ENCODE measurements at regions not wholly inside any gene's neighbourhood (a gene's known extent, or its start where the extent isn't known, plus 50 kb on each side); places are given as distances from the start of the nearest gene placed in this dataset.

GRCh38 chr6:113486199-113486598, 370.9 kb upstream of the MARCKS start:
- TF ChIP-seq CTCF (IDR thresholded peaks at IDR 0.05) = no peak
- no peak for TF ChIP-seq POLR2A (IDR thresholded peaks at IDR 0.05)

Data from ovary (tissue), 3 donors.